SK-N-MC (cell line): ENCODE measurements at regions not wholly inside any gene's neighbourhood (a gene's known extent, or its start where the extent isn't known, plus 50 kb on each side); places are given as distances from the start of the nearest gene placed in this dataset.

Experiments
- EZH2 ChIP-seq: fragments of 200-600 bp; sonication (generic); IDR thresholded peaks from one replicate; pipeline ENCODE4 v1.6.1; 2017; ENCODE audit warnings: antibody characterized with exemption
- FOXP2 ChIP-seq: optimal IDR thresholded peaks from 2 replicates; pipeline ENCODE3; 2011; ENCODE audit warnings: mild to moderate bottlenecking, moderate library complexity; ENCODE audit not compliant: insufficient read depth; ENCODE audit errors: extremely low read length, control extremely low read depth
- POLR2AphosphoS5 ChIP-seq: IDR thresholded peaks from 2 replicates; pipeline ENCODE4 v1.6.1; 2012; ENCODE audit warnings: mild to moderate bottlenecking, low read depth, low read length, borderline replicate concordance

- TF ChIP-seq EZH2, result no peak
- TF ChIP-seq POLR2AphosphoS5, result no peak
- no peak for TF ChIP-seq FOXP2
Measured at GRCh38 chr6:19415605-19416326, 421.4 kb upstream of the ID4 start.
